ENCODE measurements at regions not wholly inside any gene's neighbourhood (a gene's known extent, or its start where the extent isn't known, plus 50 kb on each side); places are given as distances from the start of the nearest gene placed in this dataset.

DNA sequence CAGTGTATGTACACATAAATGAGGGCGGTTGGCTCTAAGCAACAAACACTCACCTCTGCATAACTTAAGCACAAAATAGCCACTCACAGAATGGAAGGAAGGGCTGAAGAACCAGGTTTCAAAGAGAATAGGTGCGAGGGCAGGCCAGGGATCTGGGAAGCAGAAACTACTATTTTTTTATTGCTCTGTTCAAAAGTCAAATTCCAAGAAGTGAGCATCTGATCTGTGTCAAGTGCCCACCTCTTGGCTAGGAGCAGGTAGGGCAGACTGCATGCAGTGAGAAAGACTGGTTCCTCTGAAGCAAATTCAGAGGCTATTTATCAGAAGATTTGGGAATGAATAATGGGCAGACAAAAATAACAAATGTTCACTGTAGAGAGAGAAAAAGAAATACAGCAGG is 336.4 kb upstream of the CTNNB1 start:
- no peak for TF ChIP-seq CTCF (IDR thresholded peaks at IDR 0.05; ENCODE audit: insufficient read depth, low read length)
- no peak for TF ChIP-seq POLR2AphosphoS5 (IDR thresholded peaks at IDR 0.05; ENCODE audit: low read depth)
- no peak for TF ChIP-seq GABPA (IDR thresholded peaks at IDR 0.05; ENCODE audit: low read depth)
